ENCODE measurements at regions not wholly inside any gene's neighbourhood (a gene's known extent, or its start where the extent isn't known, plus 50 kb on each side); places are given as distances from the start of the nearest gene placed in this dataset.

DNA sequence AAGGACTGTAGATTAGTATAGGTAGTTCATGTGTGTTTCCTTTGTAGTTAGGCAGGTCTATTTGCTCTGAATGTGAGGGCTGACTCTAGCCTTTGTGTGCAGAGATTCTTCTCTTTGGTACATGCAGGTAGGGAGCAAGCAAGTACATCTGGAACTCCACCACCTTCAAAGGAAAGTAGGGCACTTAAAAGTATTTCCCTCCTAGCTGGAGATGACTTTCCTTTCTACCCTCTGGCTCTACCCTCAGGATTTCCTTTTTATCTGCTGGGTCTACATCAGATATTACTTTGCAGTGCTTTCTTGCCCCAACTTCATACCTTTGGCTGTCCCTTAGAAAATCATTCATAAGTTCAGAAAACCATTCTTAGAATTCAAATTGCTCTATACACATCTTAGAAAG lies 91.7 kb upstream of the HIVEP3 start:
- TF ChIP-seq, protein P1, sequence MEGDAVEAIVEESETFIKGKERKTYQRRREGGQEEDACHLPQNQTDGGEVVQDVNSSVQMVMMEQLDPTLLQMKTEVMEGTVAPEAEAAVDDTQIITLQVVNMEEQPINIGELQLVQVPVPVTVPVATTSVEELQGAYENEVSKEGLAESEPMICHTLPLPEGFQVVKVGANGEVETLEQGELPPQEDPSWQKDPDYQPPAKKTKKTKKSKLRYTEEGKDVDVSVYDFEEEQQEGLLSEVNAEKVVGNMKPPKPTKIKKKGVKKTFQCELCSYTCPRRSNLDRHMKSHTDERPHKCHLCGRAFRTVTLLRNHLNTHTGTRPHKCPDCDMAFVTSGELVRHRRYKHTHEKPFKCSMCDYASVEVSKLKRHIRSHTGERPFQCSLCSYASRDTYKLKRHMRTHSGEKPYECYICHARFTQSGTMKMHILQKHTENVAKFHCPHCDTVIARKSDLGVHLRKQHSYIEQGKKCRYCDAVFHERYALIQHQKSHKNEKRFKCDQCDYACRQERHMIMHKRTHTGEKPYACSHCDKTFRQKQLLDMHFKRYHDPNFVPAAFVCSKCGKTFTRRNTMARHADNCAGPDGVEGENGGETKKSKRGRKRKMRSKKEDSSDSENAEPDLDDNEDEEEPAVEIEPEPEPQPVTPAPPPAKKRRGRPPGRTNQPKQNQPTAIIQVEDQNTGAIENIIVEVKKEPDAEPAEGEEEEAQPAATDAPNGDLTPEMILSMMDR (conservative IDR thresholded peaks at IDR 0.05; ENCODE audit: low read depth, low read length), result no peak
- TF ChIP-seq EZH2phosphoT487 (IDR thresholded peaks at IDR 0.05; ENCODE audit: borderline replicate concordance, low read length) (no peak), EZH2 (IDR thresholded peaks at IDR 0.05; ENCODE audit: low read length, unreplicated experiment) (no peak)
